ENCODE measurements at regions not wholly inside any gene's neighbourhood (a gene's known extent, or its start where the extent isn't known, plus 50 kb on each side); places are given as distances from the start of the nearest gene placed in this dataset.

DNA sequence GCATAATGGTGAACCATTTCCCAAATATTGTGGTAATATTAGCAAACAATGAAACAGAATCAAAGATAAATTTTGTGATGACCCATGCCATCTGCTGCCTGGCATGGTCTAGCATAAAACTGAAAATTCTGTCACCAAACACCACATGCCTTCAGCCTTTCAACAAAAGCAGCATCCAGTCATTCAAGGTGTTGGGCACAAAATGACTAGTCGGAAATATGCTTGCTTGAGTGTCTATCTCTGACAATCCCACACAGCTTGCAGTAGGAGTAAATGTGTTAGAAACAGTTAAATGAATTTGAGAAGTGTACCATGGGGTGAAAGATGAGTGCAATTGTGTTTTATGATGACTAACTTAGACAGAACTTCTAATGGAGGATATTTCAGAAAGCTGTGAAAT lies 61.7 kb upstream of the CDIN1 start:
- TF ChIP-seq ZNF416 (tag by site-specific recombination; IDR thresholded peaks at IDR 0.05) = no peak
- TF ChIP-seq CTCF (tag by site-specific recombination; IDR thresholded peaks at IDR 0.05) = no peak
- no peak for TF ChIP-seq ZNF501 (tag by site-specific recombination; IDR thresholded peaks at IDR 0.05)
- TF ChIP-seq ZNF274 (IDR thresholded peaks at IDR 0.05; ENCODE audit: low read length) = no peak
- TF ChIP-seq ZNF274 (tag by site-specific recombination; IDR thresholded peaks at IDR 0.05; ENCODE audit: borderline replicate concordance) = no peak
- TF ChIP-seq ZNF350 (tag by site-specific recombination; IDR thresholded peaks at IDR 0.05) = no peak
- TF ChIP-seq ZNF629 (tag by site-specific recombination; IDR thresholded peaks at IDR 0.05) = no peak
- TF ChIP-seq, protein P1, sequence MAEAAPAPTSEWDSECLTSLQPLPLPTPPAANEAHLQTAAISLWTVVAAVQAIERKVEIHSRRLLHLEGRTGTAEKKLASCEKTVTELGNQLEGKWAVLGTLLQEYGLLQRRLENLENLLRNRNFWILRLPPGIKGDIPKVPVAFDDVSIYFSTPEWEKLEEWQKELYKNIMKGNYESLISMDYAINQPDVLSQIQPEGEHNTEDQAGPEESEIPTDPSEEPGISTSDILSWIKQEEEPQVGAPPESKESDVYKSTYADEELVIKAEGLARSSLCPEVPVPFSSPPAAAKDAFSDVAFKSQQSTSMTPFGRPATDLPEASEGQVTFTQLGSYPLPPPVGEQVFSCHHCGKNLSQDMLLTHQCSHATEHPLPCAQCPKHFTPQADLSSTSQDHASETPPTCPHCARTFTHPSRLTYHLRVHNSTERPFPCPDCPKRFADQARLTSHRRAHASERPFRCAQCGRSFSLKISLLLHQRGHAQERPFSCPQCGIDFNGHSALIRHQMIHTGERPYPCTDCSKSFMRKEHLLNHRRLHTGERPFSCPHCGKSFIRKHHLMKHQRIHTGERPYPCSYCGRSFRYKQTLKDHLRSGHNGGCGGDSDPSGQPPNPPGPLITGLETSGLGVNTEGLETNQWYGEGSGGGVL (tag by site-specific recombination; IDR thresholded peaks at IDR 0.05) = no peak
- TF ChIP-seq, protein P2, sequence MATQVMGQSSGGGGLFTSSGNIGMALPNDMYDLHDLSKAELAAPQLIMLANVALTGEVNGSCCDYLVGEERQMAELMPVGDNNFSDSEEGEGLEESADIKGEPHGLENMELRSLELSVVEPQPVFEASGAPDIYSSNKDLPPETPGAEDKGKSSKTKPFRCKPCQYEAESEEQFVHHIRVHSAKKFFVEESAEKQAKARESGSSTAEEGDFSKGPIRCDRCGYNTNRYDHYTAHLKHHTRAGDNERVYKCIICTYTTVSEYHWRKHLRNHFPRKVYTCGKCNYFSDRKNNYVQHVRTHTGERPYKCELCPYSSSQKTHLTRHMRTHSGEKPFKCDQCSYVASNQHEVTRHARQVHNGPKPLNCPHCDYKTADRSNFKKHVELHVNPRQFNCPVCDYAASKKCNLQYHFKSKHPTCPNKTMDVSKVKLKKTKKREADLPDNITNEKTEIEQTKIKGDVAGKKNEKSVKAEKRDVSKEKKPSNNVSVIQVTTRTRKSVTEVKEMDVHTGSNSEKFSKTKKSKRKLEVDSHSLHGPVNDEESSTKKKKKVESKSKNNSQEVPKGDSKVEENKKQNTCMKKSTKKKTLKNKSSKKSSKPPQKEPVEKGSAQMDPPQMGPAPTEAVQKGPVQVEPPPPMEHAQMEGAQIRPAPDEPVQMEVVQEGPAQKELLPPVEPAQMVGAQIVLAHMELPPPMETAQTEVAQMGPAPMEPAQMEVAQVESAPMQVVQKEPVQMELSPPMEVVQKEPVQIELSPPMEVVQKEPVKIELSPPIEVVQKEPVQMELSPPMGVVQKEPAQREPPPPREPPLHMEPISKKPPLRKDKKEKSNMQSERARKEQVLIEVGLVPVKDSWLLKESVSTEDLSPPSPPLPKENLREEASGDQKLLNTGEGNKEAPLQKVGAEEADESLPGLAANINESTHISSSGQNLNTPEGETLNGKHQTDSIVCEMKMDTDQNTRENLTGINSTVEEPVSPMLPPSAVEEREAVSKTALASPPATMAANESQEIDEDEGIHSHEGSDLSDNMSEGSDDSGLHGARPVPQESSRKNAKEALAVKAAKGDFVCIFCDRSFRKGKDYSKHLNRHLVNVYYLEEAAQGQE (tag by site-specific recombination; IDR thresholded peaks at IDR 0.05) = no peak
- no peak for TF ChIP-seq ZNF561 (tag by site-specific recombination; IDR thresholded peaks at IDR 0.05; ENCODE audit: borderline replicate concordance)
- TF ChIP-seq KLF7 (tag by site-specific recombination; IDR thresholded peaks at IDR 0.05; ENCODE audit: borderline replicate concordance) = no peak
- TF ChIP-seq TRIM28 (IDR thresholded peaks at IDR 0.05; ENCODE audit: borderline replicate concordance, low read length) = no peak
- TF ChIP-seq, protein P3, sequence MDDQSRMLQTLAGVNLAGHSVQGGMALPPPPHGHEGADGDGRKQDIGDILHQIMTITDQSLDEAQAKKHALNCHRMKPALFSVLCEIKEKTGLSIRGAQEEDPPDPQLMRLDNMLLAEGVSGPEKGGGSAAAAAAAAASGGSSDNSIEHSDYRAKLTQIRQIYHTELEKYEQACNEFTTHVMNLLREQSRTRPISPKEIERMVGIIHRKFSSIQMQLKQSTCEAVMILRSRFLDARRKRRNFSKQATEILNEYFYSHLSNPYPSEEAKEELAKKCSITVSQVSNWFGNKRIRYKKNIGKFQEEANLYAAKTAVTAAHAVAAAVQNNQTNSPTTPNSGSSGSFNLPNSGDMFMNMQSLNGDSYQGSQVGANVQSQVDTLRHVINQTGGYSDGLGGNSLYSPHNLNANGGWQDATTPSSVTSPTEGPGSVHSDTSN (CRISPR knock-in tag; IDR thresholded peaks at IDR 0.05) = no peak
- no peak for TF ChIP-seq PRDM4 (tag by site-specific recombination; IDR thresholded peaks at IDR 0.05)
- TF ChIP-seq ZNF548 (tag by site-specific recombination; IDR thresholded peaks at IDR 0.05) = no peak

Data from HEK293 (cell line).